Gastroesophageal sphincter (tissue), 3 donors: ENCODE measurements at regions not wholly inside any gene's neighbourhood (a gene's known extent, or its start where the extent isn't known, plus 50 kb on each side); places are given as distances from the start of the nearest gene placed in this dataset.

Experiments used
- CTCF ChIP-seq, 4 experiments: fragments of 200-600 bp in 2 of 4; fragments of 450-650 bp in 2 of 4; sonication (generic) in 1 of 4; IDR thresholded peaks; one replicate each; pipeline ENCODE4 v1.5.1; 2017 to 2019; ENCODE audit warnings: antibody characterized with exemption in 4 of 4, mild to moderate bottlenecking in 2 of 4, moderate library complexity in 2 of 4
- EP300 ChIP-seq: sonication (generic); formaldehyde crosslinking; IDR thresholded peaks from one replicate; pipeline ENCODE4 v1.6.1; 2017; ENCODE audit warnings: antibody characterized with exemption, mild to moderate bottlenecking
- POLR2A ChIP-seq, 2 donors: fragments of 450-650 bp; IDR thresholded peaks; one replicate each; pipeline ENCODE4 v1.6.1; 2017; ENCODE audit warnings: antibody characterized with exemption in 2 of 2, mild to moderate bottlenecking in 2 of 2, moderate library complexity in 1 of 2
- POLR2AphosphoS5 ChIP-seq: sonication (generic); formaldehyde crosslinking; IDR thresholded peaks from one replicate; pipeline ENCODE4 v1.6.1; 2017; ENCODE audit warnings: antibody characterized with exemption

- no peak for TF ChIP-seq POLR2A (IDR thresholded peaks at IDR 0.05)
- TF ChIP-seq CTCF (IDR thresholded peaks at IDR 0.05): no peak
- no peak for TF ChIP-seq POLR2AphosphoS5
- no peak for TF ChIP-seq EP300
Observed at GRCh38 chr6:87840324-87840723, 138.3 kb upstream of the AKIRIN2 start.
